ENCODE measurements at regions not wholly inside any gene's neighbourhood (a gene's known extent, or its start where the extent isn't known, plus 50 kb on each side); places are given as distances from the start of the nearest gene placed in this dataset.
"Not testable (repeated sequence)": the region's sequence is repeated elsewhere in the genome, so short reads cannot be mapped to it uniquely, and the experiment has no call there.

- no peak for DNase-seq
Measured at GRCh38 chr11:82043316-82043715, 690.3 kb downstream of the FAM181B start.

DNA sequence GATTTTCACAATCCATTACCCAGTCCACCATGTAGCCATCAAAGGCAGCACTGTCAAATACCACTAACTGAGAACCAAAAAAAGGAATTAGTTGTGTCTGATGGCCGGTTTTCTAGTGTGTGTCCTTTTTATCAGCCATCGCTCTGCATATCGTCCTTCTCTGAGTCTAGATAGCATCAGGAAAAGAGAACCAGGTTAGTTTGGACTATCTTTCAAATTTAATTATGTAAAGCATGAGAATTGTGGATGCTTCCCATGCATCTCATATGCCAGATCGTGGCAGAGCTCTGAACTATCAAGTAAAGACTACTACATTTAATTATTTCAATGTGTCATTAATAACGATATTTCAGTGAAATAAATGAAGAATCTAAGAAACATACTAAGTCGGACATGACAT lies 691.9 kb downstream of the FAM181B start:
- DNase-seq: no peak

DNA sequence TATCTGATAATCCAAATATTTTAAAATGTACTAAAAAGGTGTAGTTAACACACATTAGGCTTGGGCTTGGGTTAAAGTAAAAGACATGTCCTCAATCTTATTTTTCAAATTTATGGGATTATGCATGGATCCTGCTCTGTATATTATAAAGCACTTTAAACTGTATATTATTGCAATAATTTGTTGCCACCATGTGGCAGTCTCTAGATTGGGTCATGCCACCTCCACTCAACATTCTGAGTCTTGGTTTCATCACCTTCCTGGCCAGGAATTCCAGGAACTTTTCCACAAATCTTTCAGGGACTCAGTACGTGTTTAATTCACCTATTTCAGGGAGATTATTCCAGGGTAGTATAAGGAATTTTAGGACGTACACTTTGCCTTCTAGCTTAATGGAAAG lies 695.5 kb downstream of the FAM181B start:
- no peak for DNase-seq

DNA sequence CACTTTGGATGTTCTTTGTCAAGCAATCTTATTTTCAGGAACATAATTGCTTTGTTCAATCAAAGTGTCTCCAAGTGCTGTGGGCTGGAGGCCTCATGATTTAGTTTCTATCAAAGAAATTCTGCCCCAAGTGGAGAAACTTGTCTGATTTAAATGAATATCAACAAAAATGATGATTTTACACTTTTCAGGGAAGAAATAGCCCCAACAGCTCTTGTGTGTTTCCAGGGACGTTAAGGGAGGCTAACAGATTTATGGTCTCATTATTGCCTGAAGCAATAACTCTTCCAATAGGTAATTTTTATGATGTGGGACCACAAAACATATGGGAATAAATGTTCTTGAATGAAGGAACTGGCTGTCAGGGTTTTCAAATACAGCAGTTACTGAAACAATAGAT lies 699.1 kb downstream of the FAM181B start:
- no peak for DNase-seq

- not testable (repeated sequence) for DNase-seq
Measured at GRCh38 chr11:82027335-82027734, 706.3 kb downstream of the FAM181B start.

DNA sequence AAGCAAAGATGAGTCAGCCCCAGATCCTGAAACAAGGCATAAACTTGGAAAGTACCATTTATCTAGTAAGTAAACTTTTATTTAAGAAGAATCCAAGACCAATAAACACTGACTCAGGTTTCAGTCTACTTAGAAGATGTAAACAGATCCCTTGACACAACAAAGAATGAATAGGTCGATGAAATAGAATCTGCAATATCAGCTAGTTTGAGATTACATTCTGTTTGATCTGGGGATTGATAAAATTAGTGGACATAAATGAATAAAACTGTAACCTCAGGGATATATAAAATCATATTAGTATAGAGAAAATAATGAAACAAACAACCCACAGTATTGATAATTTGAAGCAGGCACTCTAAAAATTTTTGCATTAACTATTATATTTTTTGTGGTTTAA lies 708.9 kb downstream of the FAM181B start:
- DNase-seq: no peak

DNA sequence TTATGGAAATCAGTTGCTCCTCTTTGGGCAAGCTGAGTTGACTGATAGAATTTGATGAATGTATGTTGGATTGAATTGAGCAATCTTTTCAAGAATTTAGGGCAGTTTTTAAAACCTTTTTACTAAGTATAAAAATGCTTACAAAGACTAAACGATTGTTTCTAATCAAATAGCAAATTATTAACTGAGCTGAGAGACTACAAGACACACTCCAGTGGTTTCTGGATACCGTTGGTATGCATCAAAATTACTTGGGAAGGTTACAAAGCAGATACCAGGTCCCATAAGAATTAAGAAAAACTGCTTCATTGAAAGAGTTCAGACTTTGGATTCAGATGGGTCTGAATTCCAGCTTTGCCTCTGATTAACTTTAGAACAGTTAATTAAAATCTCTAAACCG lies 721.4 kb downstream of the FAM181B start:
- no peak for DNase-seq

DNA sequence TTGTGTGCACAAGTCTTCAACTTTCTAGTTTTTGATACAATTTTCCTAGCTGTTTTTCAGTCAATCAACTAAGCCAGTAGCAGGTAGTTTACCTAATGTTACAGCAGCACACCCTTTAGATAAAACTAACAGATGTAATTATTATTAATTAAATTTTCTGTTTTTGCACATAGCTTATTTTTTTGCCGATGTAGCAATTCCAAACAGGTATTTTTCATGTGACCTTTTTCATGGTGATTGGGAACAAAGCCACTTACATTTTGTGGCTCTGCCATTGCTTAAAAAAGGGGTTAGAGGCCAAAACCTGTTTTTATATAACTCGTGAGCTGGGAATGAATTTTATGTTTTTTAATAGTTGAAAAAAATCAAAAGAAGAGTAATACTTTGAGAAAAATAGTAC lies 724.5 kb downstream of the FAM181B start:
- DNase-seq: no peak

DNA sequence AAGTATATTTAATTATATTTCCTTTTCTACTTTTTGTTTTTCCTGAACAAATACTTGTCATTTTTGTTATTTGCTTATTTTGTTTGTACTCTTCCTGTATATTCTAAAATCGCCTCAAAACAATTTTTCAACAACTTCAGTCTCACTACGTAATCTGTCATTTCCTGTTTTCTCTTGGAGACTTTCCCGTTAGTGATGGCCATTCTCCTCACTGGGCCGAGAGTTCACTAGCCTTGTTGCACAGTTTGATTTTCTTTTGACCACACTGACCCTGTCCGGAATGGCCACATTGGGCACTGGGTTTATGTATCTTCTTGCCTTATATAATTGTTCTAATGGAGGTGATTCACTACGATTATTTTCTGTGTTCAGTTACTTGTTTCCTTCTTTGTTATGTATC lies 726.1 kb downstream of the FAM181B start:
- DNase-seq: no peak

DNA sequence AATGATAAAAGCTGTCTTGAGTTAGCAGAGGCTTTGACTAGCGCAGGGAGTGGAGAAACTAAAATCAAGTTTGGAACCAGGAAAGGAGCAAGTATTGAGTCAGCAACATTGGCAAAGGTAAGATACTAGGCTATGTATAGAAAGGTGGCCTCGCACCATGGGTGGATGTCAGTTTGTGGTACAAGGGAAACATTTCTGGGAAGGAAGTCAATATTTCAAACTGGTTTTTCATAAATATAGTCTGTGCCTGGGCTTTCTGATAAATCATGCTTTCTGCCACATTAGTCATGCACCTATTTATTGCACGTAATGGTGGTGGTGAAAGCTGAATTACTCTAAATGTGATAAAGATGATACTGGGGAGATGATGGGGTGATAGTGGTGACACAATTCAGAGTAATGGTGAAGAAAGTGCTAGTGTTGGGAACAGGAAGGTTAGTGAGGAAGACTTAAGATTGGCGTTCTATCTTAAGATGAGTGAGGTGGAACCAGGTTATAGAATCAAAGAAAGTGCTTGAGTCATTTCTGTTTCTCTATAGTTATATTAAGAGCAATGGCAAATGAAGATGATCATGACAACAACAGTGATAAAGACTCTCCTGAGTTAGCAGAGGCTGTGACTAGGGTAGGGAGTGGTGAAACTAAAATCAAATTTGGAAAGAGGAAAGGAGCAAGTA lies 729.0 kb downstream of the FAM181B start:
- DNase-seq: no peak

DNA sequence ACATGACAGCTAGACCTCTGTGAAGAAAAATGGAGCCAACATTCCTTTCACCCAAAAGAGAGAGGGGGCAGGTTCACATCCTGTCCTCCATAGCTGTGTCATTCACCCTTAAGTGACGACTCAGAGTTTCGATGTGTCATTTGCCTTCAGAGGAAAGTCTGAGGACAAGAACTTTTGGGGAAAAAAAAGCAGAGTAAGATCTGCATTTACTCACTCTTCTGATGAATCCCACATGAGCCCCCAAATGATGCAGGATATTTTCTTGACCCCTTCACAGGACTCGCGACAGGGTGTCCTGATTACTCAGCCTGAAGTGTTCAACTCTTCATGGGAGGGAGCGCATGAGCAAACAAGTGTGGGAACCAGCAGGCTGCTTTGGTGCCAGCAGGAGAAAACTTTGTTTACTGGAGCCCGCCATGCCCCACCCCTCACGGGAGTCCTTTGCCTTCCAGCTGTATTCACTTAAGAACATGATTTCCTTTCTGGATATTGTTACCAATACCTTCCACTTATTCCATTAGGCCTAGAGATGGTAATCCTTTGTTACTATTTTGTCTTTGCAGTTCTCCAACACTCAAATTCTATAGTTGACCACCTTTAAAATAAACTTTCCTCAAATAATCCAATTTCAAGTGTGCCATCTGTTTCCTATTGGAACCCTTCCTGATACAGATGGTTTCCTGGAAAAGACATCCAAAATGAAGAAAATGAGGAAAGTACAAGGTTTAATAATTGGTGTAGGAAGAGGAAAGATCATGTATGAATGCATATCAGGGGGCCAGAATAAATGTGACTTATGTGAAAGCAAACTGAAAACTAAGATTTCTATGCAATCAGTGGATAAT lies 729.8 kb downstream of the FAM181B start:
- peak; percentile 48 for DNase-seq

DNA sequence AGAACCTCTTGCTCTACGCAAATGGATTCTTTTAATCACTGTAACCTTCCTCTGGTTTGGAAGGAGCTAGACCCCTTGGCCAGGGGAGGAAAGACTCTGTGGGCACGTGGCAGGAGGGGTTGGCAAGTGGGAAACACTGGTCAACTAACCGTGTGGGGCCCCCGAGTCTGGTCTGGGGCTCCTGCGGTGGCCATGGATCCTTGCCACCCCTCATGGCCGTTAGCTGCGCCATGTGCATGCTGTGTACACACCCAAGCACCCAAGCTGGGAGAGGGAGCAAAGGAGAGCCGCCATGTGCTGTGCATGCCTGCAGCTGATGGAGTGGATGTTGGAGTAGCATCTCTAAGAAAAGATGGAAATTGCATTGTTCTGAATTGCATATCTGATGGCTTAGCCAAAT lies 730.6 kb downstream of the FAM181B start:
- no peak for DNase-seq

- peak; percentile 71 for DNase-seq
Measured at GRCh38 chr11:81995889-81996288, 737.8 kb downstream of the FAM181B start.

DNA sequence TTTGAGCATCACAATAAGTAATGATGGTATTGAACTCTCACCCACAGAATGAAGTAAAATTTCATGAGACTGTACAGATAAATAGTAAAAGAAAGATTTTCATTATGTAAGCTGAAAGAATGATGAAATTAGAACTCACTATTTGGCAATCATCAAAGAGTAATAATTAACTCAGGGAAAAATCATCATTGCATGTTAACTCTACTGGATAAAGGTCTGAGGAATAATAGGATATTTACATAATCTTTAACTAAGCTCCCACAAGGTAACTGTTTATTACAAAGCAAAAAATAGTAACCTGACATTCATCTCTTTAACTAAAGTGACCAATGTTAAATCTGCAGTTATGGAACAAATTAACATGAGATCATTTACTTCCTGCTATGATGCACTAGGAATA lies 739.9 kb downstream of the FAM181B start:
- DNase-seq: no peak

- no peak for DNase-seq
Measured at GRCh38 chr11:81990659-81991443, 742.8 kb downstream of the FAM181B start.

- no peak for DNase-seq
Measured at GRCh38 chr11:81989093-81989492, 744.6 kb downstream of the FAM181B start.

DNA sequence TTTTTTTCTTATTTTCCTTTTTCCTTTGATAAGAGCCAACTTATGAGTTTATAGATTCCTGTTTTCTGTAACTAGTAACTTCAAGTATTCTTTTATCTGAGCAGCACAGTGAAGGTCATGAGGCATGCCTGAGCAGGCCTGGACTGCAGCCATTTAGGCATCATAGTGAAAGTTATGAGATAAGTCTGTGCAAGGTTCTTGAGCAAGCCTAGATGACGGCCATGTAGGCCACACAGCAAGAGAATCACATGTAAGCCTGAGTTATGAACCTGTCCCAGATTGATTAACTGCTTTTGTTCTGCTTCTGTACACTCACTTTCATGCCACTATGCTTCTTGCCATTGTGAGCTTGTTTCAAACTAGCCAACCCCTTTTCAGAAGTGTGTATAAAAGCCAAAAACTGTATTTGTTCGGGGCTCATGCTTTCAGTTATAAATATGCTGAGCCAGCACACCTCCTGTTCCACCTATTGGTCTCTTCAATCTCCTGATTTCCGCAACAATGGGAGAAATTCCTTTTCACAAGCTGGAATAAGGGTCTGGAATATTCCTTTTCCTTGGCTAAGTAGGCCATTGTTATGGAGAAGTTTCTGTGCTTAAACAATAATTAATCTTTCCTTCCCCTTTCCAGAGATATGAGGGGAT lies 745.7 kb downstream of the FAM181B start:
- no peak for DNase-seq

GRCh38 chr11:81986556-81987161 lies 747.0 kb downstream of the FAM181B start:
- DNase-seq: no peak

DNA sequence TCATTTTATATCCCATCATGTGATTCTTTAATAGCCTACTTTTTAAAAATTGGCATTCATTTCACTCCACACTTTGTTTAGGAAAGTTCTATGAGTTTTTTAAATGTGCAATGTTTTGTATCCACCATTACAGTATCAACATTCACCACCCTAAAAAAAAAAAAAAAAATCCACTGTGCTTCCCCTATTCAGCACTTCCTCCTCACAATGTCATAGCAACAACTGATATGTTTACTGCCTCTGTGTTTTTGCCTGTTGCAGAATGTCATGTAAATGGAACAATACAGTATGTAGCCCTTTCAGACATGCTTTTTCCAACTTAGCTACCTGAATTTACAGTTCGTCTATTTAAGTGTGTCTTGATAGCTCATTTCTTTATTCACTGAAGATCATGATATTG lies 754.2 kb downstream of the FAM181B start:
- no peak for DNase-seq

DNA sequence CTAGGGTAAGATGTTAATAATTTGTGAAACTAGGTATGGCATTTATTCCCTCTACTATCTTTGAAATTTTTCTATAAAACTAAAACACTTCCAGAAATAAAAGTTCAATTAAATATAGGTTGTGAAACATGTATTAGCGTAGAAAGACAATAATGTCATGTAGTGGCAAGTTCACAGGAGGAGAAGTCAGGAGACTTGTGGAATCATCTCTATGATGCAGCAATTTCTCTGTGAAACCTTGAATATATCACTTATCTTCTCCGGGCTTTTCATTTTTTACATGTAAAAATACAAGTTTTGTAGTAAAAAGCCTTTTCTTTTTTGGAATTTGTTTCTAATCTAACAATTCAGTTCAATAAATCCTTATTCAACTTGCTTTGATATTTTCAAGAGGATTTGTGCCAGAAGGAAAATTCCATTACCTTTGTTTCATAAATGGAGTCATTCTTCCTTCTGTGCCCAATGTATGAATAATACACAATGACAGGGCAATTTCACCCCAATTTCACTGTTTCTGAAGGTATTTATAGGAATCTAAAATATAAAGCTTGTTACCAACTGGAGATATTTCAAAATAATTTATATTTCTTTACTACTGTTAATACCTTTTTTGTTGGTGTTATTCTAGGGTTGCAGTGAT lies 758.3 kb downstream of the FAM181B start:
- no peak for DNase-seq

GRCh38 chr11:81970886-81971285 lies 762.8 kb downstream of the FAM181B start:
- no peak for DNase-seq

- no peak for DNase-seq
Measured at GRCh38 chr11:81967242-81967641, 766.4 kb downstream of the FAM181B start.

Data from NCI-H510A treated with DMSO at 0.1 percent for 48 hours (cell line).